GM23338 (cell line): ENCODE measurements at regions not wholly inside any gene's neighbourhood (a gene's known extent, or its start where the extent isn't known, plus 50 kb on each side); places are given as distances from the start of the nearest gene placed in this dataset.

Source experiments
- ATAC-seq: fragments of 200-7000 bp; cut with Tn5 transposase; 3 replicates; pipeline ENCODE4 v1.9.1; 2020
- DNase-seq: peaks from one replicate; pipeline ENCODE4 v3.0.0-alpha.2; 2015; ENCODE audit warnings: low spot score
- H2AFZ ChIP-seq: fragments of 200-600 bp; sonication (generic); 2 replicates; pipeline ENCODE4 v1.8.0; 2016; ENCODE audit warnings: antibody characterized with exemption, mild to moderate bottlenecking, moderate library complexity
- H3F3A ChIP-seq: fragments of 200-600 bp; sonication (generic); replicated peaks from 2 replicates; pipeline ENCODE4 v1.8.0; 2017; ENCODE audit warnings: antibody characterized with exemption, mixed run types, low read depth
- H3K27ac ChIP-seq: fragments of 200-600 bp; sonication (generic); 2 replicates; pipeline ENCODE4 v1.6.1; 2016; ENCODE audit warnings: low read depth
- H3K27me3 ChIP-seq: fragments of 200-600 bp; sonication (generic); 2 replicates; pipeline ENCODE4 v1.8.0; 2016; ENCODE audit warnings: mild to moderate bottlenecking, mixed run types, moderate library complexity; ENCODE audit not compliant: insufficient read depth
- H3K36me3 ChIP-seq: fragments of 200-600 bp; sonication (generic); 2 replicates; pipeline ENCODE4 v1.8.0; 2016; ENCODE audit warnings: mild to moderate bottlenecking; ENCODE audit not compliant: insufficient read depth
- H3K4me1 ChIP-seq: fragments of 200-600 bp; sonication (generic); 2 replicates; pipeline ENCODE4 v1.8.0; 2016; ENCODE audit warnings: mild to moderate bottlenecking, moderate library complexity; ENCODE audit not compliant: insufficient read depth
- H3K4me2 ChIP-seq: fragments of 200-600 bp; sonication (generic); 2 replicates; pipeline ENCODE4 v1.7.1; 2017; ENCODE audit warnings: mixed run types
- H3K4me3 ChIP-seq: fragments of 200-600 bp; sonication (generic); 2 replicates; pipeline ENCODE4 v1.6.1; 2016; ENCODE audit warnings: mixed run types
- H3K79me2 ChIP-seq: fragments of 200-600 bp; sonication (generic); replicated peaks from 2 replicates; pipeline ENCODE4 v1.8.0; 2017; ENCODE audit warnings: mild to moderate bottlenecking; ENCODE audit not compliant: insufficient read depth
- H3K9me2 ChIP-seq: fragments of 200-600 bp; sonication (generic); 2 replicates; pipeline ENCODE4 v1.8.0; 2017; ENCODE audit not compliant: insufficient read depth
- H4K20me1 ChIP-seq: fragments of 200-600 bp; sonication (generic); replicated peaks from 2 replicates; pipeline ENCODE4 v1.8.0; 2017; ENCODE audit warnings: mild to moderate bottlenecking; ENCODE audit not compliant: insufficient read depth
- H3K27ac Mint-ChIP-seq: 2 replicates; pipeline ENCODE4 v1.8.0; 2020; ENCODE audit warnings: inconsistent platforms, mild to moderate bottlenecking, moderate library complexity, mixed read lengths
- H3K27me3 Mint-ChIP-seq: 3 replicates; pipeline ENCODE4 v1.8.0; 2022; ENCODE audit warnings: low read depth, mild to moderate bottlenecking, moderate library complexity, mixed read lengths, inconsistent platforms; ENCODE audit not compliant: insufficient read depth, poor library complexity
- H3K36me3 Mint-ChIP-seq: 3 replicates; pipeline ENCODE4 v1.8.0; 2021; ENCODE audit warnings: low read depth, mild to moderate bottlenecking, inconsistent platforms, moderate library complexity, mixed read lengths
- H3K4me1 Mint-ChIP-seq: 3 replicates; pipeline ENCODE4 v1.8.0; 2020; ENCODE audit warnings: mild to moderate bottlenecking, inconsistent platforms, mixed read lengths
- H3K4me3 Mint-ChIP-seq: 3 replicates; pipeline ENCODE4 v1.8.0; 2021; ENCODE audit warnings: moderate library complexity, mild to moderate bottlenecking, inconsistent platforms, mixed read lengths
- H3K9me3 Mint-ChIP-seq: 3 replicates; pipeline ENCODE4 v1.8.0; 2020; ENCODE audit warnings: moderate library complexity, mild to moderate bottlenecking, inconsistent platforms, mixed read lengths
- ETS1 ChIP-seq: IDR thresholded peaks from 2 replicates; pipeline ENCODE4 v1.6.1; 2016; ENCODE audit warnings: antibody characterized with exemption
- REST ChIP-seq: IDR thresholded peaks from one replicate; pipeline ENCODE4 v1.6.1; 2018; ENCODE audit warnings: antibody characterized with exemption; ENCODE audit not compliant: unreplicated experiment
- ZNF462 ChIP-seq: fragments of 250-450 bp; sonication (Bioruptor Pico); IDR thresholded peaks from 2 replicates; pipeline ENCODE4 v1.5.0; 2020; ENCODE audit warnings: mild to moderate bottlenecking, moderate library complexity

GRCh38 chr16:82293671-82294070, 123.6 kb upstream of the MPHOSPH6 start (continued):
- TF ChIP-seq REST (no peak), ZNF462 (CRISPR knock-in tag) (no peak), ETS1 (no peak)

GRCh38 chr16:82287937-82288336, 117.9 kb upstream of the MPHOSPH6 start:
- ATAC-seq (no peak), DNase-seq (no peak)
- H3K27me3 ChIP-seq: no peaks in the 10 kb centered on the region
- H3F3A ChIP-seq: no peaks in the 10 kb centered on the region
- H3K4me1 ChIP-seq: no peaks in the 10 kb centered on the region
- H3K9me2 ChIP-seq: 0 out of 2 replicates have a peak, but pooled peaks cover under 1% of the 10 kb centered on the region
- no peaks in the 10 kb centered on the region for H4K20me1 ChIP-seq
- no peak overlapping the region for H3K4me3 ChIP-seq
- no peak overlapping the region for H2AFZ ChIP-seq
- Mint-ChIP-seq H3K4me1 (no peaks in the 10 kb centered on the region), H3K36me3 (no peaks in the 10 kb centered on the region), H3K27ac (no peak overlapping the region), H3K4me3 (no peak overlapping the region), H3K9me3 (no peaks in the 10 kb centered on the region; the same call in 2 of the 3 replicates), H3K27me3 (no peaks in the 10 kb centered on the region)
- H3K36me3 ChIP-seq: no peaks in the 10 kb centered on the region
- no peak overlapping the region for H3K27ac ChIP-seq
- H3K79me2 ChIP-seq: no peaks in the 10 kb centered on the region
- no peak overlapping the region for H3K4me2 ChIP-seq
- no peak for TF ChIP-seq ETS1
